Esophagus squamous epithelium (tissue), 4 donors: ENCODE measurements at regions not wholly inside any gene's neighbourhood (a gene's known extent, or its start where the extent isn't known, plus 50 kb on each side); places are given as distances from the start of the nearest gene placed in this dataset.

Source experiments
- POLR2A ChIP-seq, 4 donors: fragments of 450-650 bp; IDR thresholded peaks; one replicate each; pipeline ENCODE4 v1.6.1; 2017; ENCODE audit warnings: antibody characterized with exemption in 4 of 4, mild to moderate bottlenecking in 4 of 4, moderate library complexity in 3 of 4
- TF ChIP-seq, protein P1 (sequence below), 6 experiments: fragments of 450-650 bp in 4 of 6; fragments of 200-600 bp in 2 of 6; sonication (generic) in 2 of 6; IDR thresholded peaks; one replicate each; pipeline ENCODE4 v1.5.1; 2016 to 2019; ENCODE audit warnings: antibody characterized with exemption in 6 of 6, mild to moderate bottlenecking in 4 of 6, moderate library complexity in 4 of 6

DNA sequence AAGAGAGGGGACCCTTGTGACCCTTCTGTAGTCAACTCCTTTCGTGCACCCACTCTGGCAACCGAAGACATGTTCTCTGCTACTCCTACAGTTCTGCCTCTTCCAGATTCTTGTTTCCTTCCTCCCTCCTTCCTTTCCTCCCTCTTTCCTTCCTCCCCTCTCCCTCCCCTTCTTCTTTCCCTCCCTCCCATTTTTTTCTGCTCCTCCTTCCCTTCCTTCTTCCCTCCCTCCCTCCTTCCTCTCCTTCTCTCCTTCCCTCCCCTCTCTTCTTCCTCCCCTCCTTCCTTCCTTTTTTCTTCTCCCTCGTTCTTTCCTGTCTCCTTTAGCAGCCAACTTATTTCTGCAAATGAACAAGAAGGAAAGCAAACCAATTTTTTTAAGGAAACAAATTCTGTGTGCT lies 111.5 kb downstream of the NPTX2 start:
- TF ChIP-seq, protein P1, sequence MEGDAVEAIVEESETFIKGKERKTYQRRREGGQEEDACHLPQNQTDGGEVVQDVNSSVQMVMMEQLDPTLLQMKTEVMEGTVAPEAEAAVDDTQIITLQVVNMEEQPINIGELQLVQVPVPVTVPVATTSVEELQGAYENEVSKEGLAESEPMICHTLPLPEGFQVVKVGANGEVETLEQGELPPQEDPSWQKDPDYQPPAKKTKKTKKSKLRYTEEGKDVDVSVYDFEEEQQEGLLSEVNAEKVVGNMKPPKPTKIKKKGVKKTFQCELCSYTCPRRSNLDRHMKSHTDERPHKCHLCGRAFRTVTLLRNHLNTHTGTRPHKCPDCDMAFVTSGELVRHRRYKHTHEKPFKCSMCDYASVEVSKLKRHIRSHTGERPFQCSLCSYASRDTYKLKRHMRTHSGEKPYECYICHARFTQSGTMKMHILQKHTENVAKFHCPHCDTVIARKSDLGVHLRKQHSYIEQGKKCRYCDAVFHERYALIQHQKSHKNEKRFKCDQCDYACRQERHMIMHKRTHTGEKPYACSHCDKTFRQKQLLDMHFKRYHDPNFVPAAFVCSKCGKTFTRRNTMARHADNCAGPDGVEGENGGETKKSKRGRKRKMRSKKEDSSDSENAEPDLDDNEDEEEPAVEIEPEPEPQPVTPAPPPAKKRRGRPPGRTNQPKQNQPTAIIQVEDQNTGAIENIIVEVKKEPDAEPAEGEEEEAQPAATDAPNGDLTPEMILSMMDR (IDR thresholded peaks at IDR 0.05), result no peak
- no peak for TF ChIP-seq POLR2A (IDR thresholded peaks at IDR 0.05)
